K562 (cell line): ENCODE measurements at regions not wholly inside any gene's neighbourhood (a gene's known extent, or its start where the extent isn't known, plus 50 kb on each side); places are given as distances from the start of the nearest gene placed in this dataset.

ENCODE experiments used
- ATAC-seq: fragments of 200-7000 bp; cut with Tn5 transposase; 3 replicates; pipeline ENCODE4 v1.9.1; 2020; ENCODE audit warnings: moderate library complexity
- BruUV-seq: library from RNA; stranded (reverse); fragments of 400-500 nt; replicated peaks from 2 replicates; lab custom pipeline; 2021; lab: Mats Ljungman, UMichigan
- CTCF ChIA-PET: fragments of 300-600 bp; formaldehyde crosslinking; extraction: SDS; loops from one replicate; lab custom pipeline; 2021; ENCODE audit warnings: low intra/inter-chr PET ratio; lab: Yijun Ruan, JAX
- POLR2A ChIA-PET: fragments of 300-600, 350-650 bp; sonication (Branson Sonifier 250); formaldehyde crosslinking; extraction: SDS; loops from one replicate; lab custom pipeline; 2021; ENCODE audit warnings: antibody characterized with exemption, inconsistent platforms; lab: Yijun Ruan, JAX
- DNase-seq, 4 experiments: peaks; one replicate each; pipeline versions ENCODE4 v3.0.0 to v3.0.0-alpha.2; 2011 to 2018; ENCODE audit warnings: low spot score in 3 of 4, mixed read lengths in 3 of 4; ENCODE audit errors: extremely low read depth in 1 of 4
- FAIRE-seq: peaks from 2 replicates; lab custom pipeline; 2011; peaks lifted over from hg19 to GRCh38; lab: Jason Lieb, UNC
- H2AFZ ChIP-seq: 2 replicates; pipeline ENCODE4 v1.6.0; 2011; ENCODE audit warnings: low read depth, low read length, control low read depth, inconsistent platforms
- H3K27ac ChIP-seq: fragments of 200-600 bp; 3 replicates; pipeline ENCODE4 v1.8.0; 2011; ENCODE audit warnings: low read depth, mild to moderate bottlenecking, control low read depth, inconsistent platforms, low read length, moderate library complexity, mixed read lengths; ENCODE audit errors: extremely low read depth
- H3K27me3 ChIP-seq, 2 experiments: fragments of 300-600 bp in 1 of 2; 2 replicates in 1 of 2; 3 replicates in 1 of 2; pipeline versions ENCODE4 v1.6.0 to v1.8.0; 2011; ENCODE audit warnings: inconsistent platforms in 2 of 2, low read length in 2 of 2, mild to moderate bottlenecking in 1 of 2, mixed read lengths in 1 of 2, moderate library complexity in 1 of 2; ENCODE audit not compliant: control insufficient read depth in 2 of 2, insufficient read depth in 2 of 2
- H3K36me3 ChIP-seq: fragments of 300-600 bp; 3 replicates; pipeline ENCODE4 v1.8.0; 2011; ENCODE audit warnings: mild to moderate bottlenecking, low read length, inconsistent platforms; ENCODE audit not compliant: control insufficient read depth, insufficient read depth
- H3K4me1 ChIP-seq, 2 experiments: fragments of 200-600 bp in 1 of 2; replicated peaks in 1 of 2; 2 replicates in 1 of 2; 3 replicates in 1 of 2; pipeline versions ENCODE4 v1.5.1 to v1.8.0; 2011; ENCODE audit warnings: inconsistent platforms in 2 of 2, low read length in 2 of 2, mild to moderate bottlenecking in 1 of 2, mixed read lengths in 1 of 2, moderate library complexity in 1 of 2; ENCODE audit not compliant: control insufficient read depth in 2 of 2, insufficient read depth in 2 of 2
- H3K4me2 ChIP-seq: 2 replicates; pipeline ENCODE4 v1.6.1; 2011; ENCODE audit warnings: low read length, control low read depth, inconsistent platforms, mixed read lengths; ENCODE audit not compliant: insufficient read depth
- H3K4me3 ChIP-seq: fragments of 200-600 bp; sonication (generic), shearing (Covaris generic); 2 replicates; pipeline ENCODE4 v1.5.1; 2016; ENCODE audit warnings: control low read depth, inconsistent platforms
- H3K79me2 ChIP-seq: fragments of 200-600 bp; 3 replicates; pipeline ENCODE4 v1.8.0; 2011; ENCODE audit warnings: low read length, inconsistent platforms; ENCODE audit not compliant: control insufficient read depth, insufficient read depth
- H3K9ac ChIP-seq, 2 experiments: 2 replicates each; pipeline versions ENCODE4 v1.6.0 to v1.6.1; 2011; ENCODE audit warnings: low read depth in 2 of 2, low read length in 2 of 2, control low read depth in 1 of 2, inconsistent platforms in 1 of 2, mild to moderate bottlenecking in 1 of 2, mixed read lengths in 1 of 2; ENCODE audit not compliant: insufficient read depth in 1 of 2
- H3K9me1 ChIP-seq: one replicate; pipeline ENCODE4 v1.6.0; 2011; ENCODE audit warnings: inconsistent platforms, mild to moderate bottlenecking, low read length, moderate library complexity; ENCODE audit not compliant: control insufficient read depth, insufficient read depth
- H3K9me3 ChIP-seq: replicated peaks from 2 replicates; pipeline ENCODE4 v1.5.1; 2011; ENCODE audit warnings: low read depth, low read length, inconsistent platforms; ENCODE audit not compliant: control insufficient read depth, insufficient read depth
- H4K20me1 ChIP-seq: replicated peaks from 2 replicates; pipeline ENCODE4 v1.6.1; 2011; ENCODE audit warnings: low read length, inconsistent platforms, mixed read lengths; ENCODE audit not compliant: control insufficient read depth, insufficient read depth
- GABPB1 ChIP-seq: sonication (generic); formaldehyde crosslinking; IDR thresholded peaks from 2 replicates; pipeline ENCODE4 v1.8.0; 2022; ENCODE audit warnings: mild to moderate bottlenecking, missing genetic modification reagents
- NR3C1 ChIP-seq: sonication (generic); formaldehyde crosslinking; IDR thresholded peaks from 2 replicates; pipeline ENCODE4 v1.8.1; 2022; ENCODE audit warnings: missing genetic modification reagents
- WGBS: fragments of 100-300 bp; shearing (Covaris generic); methylation state at CpG from one replicate; pipeline ENCODE4 v1.1.6; 2016; ENCODE audit warnings: low coverage, mixed read lengths; ENCODE audit not compliant: insufficient coverage; ENCODE audit errors: missing lambda C conversion rate; 5-methylcytosine and 5-hydroxymethylcytosine counted together
- in situ Hi-C: fragments of 300-500 bp; cut with MboI; formaldehyde crosslinking; loops from 4 replicates; pipeline ENCODE4 v1.15.0; 2018; ENCODE audit warnings: inconsistent platforms, mixed read lengths
- intact Hi-C: fragments of 100-400 bp; cut with micrococcal nuclease; formaldehyde crosslinking; loops from 2 replicates; pipeline ENCODE4 v1.14.2; 2022
- TF ChIP-seq, protein P1 (sequence below): sonication (generic); formaldehyde crosslinking; IDR thresholded peaks from 2 replicates; pipeline ENCODE4 v1.8.0; 2022; ENCODE audit warnings: mild to moderate bottlenecking, missing genetic modification reagents

DNA sequence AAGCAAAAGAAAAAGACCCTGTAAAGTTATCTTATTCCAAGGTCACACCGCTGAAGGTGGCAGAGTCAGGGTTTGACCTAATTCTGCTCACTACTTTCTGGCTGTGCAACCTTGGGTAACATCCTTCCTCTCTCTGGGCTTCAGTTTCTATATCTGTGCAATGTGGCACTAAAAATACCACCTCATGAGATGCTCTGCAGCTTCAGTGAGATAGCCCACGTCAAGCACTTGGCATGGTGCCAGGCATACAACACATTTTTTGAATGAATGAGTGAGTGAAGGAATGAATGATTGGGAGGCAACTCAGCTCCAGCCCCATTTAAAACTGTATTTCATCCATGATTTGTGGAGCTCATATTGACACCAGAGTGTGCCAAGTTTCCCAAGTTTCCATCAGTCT lies 62.3 kb downstream of the FOXI1 start (continued):
- TF ChIP-seq, protein P1, sequence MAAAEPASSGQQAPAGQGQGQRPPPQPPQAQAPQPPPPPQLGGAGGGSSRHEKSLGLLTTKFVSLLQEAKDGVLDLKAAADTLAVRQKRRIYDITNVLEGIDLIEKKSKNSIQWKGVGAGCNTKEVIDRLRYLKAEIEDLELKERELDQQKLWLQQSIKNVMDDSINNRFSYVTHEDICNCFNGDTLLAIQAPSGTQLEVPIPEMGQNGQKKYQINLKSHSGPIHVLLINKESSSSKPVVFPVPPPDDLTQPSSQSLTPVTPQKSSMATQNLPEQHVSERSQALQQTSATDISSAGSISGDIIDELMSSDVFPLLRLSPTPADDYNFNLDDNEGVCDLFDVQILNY (CRISPR knock-in tag), result no peak

DNA sequence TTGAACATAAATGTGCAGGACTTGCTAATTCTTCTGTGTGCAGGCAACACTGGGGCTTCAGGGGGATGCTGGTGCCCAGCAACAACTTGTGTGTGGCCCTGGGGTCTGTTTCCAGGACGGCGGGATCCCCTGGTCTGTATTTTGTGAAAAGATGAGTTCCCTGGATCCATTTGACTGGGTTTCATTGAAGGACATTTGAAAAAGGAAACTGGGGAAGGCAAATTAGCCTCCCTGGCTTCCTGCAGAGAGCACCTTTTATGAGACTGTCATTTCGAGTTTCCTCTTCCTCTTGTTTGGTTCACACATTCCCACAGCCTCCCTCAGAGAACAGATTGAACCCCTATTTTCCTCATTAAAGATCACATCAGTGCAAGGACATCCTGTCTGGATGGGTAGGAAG lies 63.1 kb downstream of the FOXI1 start:
- H3K9me3 ChIP-seq, result no peaks in the 10 kb centered on the region
- H3K36me3 ChIP-seq, result no peaks in the 10 kb centered on the region
- TF ChIP-seq GABPB1 (CRISPR knock-in tag), result no peak
- no peak for TF ChIP-seq NR3C1
- 0 out of 2 replicates have a peak, but pooled peaks cover 3% of the 10 kb centered on the region for H4K20me1 ChIP-seq
- H3K4me3 ChIP-seq, result no peak overlapping the region
- no peak overlapping the region for H2AFZ ChIP-seq
- ChIA-PET POLR2A (interaction anchor here (1.2 kb wide), 1 partner anchor 10 kb away, joined by 3 read pairs; no protein-coding TSS in a partner anchor), CTCF (no interaction called here)
- no peak overlapping the region for H3K4me2 ChIP-seq
- no TSS peak for BruUV-seq
- no peaks in the 10 kb centered on the region for H3K9me1 ChIP-seq
- 0% methylated on average over 3 of the region's 3 CpGs for WGBS
- no peak overlapping the region for H3K27ac ChIP-seq
- H3K9ac ChIP-seq, result no peak overlapping the region
- intact Hi-C loops, result no loop called here
- in situ Hi-C loops, result loop anchor here (10.0 kb wide), 1 partner anchor 454 kb away; no protein-coding TSS in a partner anchor
- DNase-seq (no peak), ATAC-seq (no peak), FAIRE-seq (no peak)
- no peaks in the 10 kb centered on the region for H3K79me2 ChIP-seq
- H3K4me1 ChIP-seq, result no peaks in the 10 kb centered on the region
- peaks cover 17 to 54% of the 10 kb centered on the region in 2 experiments for H3K27me3 ChIP-seq
